GM19025 (cell line): ENCODE measurements at regions not wholly inside any gene's neighbourhood (a gene's known extent, or its start where the extent isn't known, plus 50 kb on each side); places are given as distances from the start of the nearest gene placed in this dataset.
"Not testable (repeated sequence)": the region's sequence is repeated elsewhere in the genome, so short reads cannot be mapped to it uniquely, and the experiment has no call there.

Experiments used
- ATAC-seq: cut with Tn5 transposase; IDR thresholded peaks from one replicate; pipeline ENCODE4 v1.9.1; 2021; ENCODE audit warnings: mild to moderate bottlenecking, low read depth, moderate library complexity; ENCODE audit not compliant: unreplicated experiment

GRCh38 chr7:152594801-152595200, 81.1 kb downstream of the XRCC2 start:
- no peak for ATAC-seq

- no peak for ATAC-seq
Observed at GRCh38 chr7:152591976-152592375, 84.0 kb downstream of the XRCC2 start.

DNA sequence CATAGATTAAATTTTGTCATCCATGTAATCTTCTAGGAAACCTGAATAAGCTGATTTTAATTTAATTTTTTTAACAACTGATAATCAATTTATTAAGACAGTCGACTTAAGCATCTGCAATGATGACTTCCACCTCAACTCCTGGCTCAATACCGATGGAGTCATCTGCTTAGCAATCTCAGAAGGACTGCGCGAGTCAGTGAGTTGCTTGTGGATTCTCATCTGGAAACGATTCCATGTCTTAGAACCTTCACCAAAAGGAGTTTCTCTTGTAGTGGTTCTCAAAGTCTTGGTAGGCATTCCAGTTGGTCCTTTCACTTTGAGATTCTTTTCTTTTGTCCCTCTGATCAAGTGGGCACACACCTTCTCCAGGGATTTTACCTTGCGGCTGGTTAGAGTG, 85.5 kb downstream of the XRCC2 start:
- no peak for ATAC-seq

- not testable (repeated sequence) for ATAC-seq
Observed at GRCh38 chr7:152589821-152590220, 86.1 kb downstream of the XRCC2 start.

DNA sequence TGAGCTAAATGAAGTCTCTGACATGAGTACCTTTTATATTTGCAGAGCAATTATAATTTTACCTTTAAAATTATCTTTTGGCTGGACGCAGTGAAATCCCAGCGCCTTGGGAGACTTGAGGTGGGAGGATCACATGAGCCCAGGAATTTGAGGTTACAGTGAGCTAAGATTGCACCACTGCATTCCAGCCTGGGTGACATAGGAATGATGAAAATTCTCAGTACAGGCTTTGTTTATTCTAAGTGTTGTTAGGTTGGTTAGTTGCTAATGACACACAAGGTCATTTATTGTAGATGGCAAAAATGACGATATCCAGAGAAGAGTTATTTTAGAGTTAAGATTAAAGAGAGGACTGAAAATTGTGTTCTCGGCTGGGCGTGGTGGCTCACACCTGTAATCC, 87.6 kb downstream of the XRCC2 start:
- no peak for ATAC-seq

GRCh38 chr7:152587366-152587765, 88.6 kb downstream of the XRCC2 start:
- no peak for ATAC-seq

GRCh38 chr7:152583006-152583405, 92.9 kb downstream of the XRCC2 start:
- no peak for ATAC-seq

DNA sequence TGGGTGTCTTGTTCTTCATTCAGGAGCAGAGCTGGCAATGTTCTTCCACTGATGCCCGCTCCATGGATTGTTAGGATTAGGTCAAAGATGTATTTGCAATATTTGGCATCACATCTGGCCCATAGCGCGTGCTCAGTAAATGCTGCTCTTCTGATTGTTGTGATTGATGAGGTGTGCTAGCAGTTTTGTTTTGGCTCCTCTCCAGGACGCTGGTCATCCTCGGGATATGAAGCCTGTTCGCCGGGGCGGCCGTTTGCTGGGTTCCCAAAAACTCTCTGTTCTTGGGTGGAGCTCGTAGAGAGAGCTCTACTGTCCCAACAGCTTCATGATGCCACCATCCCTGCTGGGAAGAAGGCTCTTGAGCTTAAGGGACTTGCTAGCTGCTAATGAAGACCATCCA, 96.9 kb downstream of the XRCC2 start:
- no peak for ATAC-seq

GRCh38 chr7:152577339-152577738, 98.6 kb downstream of the XRCC2 start:
- ATAC-seq: no peak

DNA sequence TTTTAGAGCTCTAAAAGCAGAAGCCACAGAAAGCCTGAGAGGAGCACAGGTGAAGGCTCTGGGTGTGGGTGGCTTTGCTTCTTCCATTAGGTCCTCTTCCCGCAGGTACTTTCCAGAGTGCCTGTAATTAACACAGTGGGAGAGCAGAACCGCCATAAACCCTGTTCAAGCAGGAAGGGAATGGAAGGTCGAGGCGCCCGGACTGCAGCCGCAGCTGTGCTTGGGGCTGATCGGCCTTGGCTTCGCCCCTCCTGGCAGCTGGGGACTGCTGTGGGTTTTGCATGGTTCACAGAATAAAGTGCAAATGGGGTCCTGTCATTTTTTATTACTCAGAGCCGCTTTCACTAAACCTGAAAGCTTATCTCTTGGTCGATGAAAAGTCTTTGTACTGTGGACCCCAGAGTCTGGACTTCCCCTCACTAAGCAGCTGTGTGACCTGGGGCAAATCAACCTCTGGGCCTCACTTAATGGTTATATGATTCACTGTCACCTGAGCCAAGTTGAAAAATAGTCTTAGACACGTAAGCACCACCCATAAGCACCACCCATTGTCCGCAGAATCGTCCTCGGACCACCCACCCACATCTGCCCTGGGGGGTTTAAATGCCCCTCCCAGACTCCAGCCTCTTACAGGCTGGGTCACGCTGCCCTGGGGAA, 100.9 kb downstream of the XRCC2 start:
- ATAC-seq: peak; percentile 76

GRCh38 chr7:152573186-152573585, 102.8 kb downstream of the XRCC2 start:
- not testable (repeated sequence) for ATAC-seq

DNA sequence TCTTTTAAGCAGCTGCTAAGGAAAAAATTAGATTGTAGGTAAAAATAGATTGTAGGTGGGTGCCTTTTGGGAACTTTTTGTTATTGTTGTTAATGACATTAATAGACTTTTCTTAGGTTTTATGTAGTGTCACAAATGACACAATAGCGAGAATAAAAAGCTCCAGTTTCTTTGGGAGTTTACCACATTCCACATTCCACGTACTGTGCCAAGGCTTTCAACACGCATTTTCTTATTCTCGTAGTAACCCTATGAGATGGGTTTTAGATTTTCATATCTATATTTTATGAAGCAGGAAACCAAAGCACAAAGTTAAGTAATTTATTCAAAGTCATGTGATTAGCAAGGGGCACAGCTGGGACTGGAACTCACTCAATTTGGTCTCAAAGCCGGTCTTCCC, 103.8 kb downstream of the XRCC2 start:
- no peak for ATAC-seq

- ATAC-seq: no peak
Observed at GRCh38 chr7:152571068-152571467, 104.9 kb downstream of the XRCC2 start.

DNA sequence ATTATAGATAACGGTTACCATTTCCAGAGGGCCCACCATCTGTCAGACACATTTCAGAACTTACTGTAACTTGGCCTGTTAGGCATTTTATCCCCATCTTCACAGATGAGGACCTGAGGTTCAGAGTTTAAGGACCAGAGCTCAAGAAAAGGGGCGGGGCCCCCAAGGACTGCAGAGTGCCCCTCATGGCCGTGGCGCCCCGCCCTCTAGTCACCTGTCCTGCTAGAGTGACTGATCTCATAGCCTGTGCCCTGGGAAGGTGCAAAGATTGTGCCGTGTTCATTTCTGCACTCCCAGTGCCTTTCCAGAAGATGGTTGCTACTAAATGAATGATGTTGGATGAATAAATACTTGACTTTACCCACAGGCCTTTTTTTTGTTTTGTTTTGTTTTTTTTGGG, 107.0 kb downstream of the XRCC2 start:
- ATAC-seq: no peak

GRCh38 chr7:152565731-152566130, 110.2 kb downstream of the XRCC2 start:
- no peak for ATAC-seq

DNA sequence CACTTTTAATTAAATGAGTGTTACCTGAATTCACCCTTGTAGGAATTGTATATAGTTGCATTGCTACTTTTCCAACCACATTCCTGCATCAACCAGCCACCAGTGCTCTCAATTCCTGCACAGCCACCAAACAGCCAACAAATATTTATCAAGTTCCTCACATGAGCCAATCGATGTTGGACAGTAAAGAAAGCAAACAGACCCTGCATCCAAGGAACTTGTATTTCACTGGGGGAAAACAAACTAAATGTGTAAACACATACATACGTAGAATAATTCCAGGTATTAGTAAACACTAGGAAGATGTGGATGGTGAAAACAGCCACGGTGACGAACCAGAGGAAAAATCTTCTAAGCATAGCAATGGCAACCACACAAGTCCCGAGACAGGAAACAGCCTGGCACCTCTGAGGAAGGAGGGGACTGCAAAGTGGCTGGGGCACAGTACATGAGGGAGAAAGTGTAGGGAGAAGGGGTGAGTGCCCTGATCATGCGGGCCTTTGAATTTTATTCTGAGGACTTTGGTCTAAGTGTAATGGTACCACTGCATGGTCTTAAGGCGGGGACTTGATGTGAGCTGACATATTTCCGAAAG, 111.2 kb downstream of the XRCC2 start:
- no peak for ATAC-seq

DNA sequence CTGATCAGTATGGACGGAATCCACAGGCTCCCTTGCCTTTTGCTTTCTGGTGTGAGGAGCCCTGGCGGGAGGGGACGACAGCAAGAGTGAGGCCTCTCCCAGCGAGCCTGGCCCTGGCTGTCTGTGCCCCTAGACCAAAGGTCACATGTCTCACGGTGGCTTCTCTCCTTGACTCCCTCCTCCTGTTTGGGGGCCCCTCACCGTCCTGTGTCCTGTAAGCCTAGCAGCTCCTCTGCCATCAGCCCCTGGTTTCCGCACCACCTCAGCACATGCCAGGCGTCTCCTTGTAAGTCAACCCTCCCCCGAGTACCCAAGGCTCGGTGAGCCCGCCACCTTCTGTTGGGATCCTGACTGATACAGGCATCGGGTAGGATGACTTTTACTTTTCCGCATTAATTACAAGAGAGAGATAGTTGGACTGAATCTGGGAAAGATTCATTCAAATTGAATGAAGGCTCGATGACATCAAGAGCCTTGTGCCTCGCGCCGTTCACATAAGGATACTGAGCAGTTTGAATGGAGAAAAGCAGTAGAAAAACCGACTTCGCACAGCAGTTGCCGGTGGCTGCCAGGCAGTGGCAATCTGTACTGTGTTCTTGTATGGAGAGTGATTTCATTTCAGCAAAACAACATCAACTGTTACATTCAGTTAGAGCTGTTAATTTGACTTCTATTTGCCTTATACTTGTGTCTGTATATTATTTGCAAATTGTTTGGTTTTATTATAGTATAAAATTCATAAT, 119.8 kb downstream of the XRCC2 start:
- ATAC-seq: no peak

GRCh38 chr7:152553671-152554317, 118.0 kb upstream of the KMT2C start:
- no peak for ATAC-seq

- no peak for ATAC-seq
Observed at GRCh38 chr7:152551304-152552036, 115.7 kb upstream of the KMT2C start.

DNA sequence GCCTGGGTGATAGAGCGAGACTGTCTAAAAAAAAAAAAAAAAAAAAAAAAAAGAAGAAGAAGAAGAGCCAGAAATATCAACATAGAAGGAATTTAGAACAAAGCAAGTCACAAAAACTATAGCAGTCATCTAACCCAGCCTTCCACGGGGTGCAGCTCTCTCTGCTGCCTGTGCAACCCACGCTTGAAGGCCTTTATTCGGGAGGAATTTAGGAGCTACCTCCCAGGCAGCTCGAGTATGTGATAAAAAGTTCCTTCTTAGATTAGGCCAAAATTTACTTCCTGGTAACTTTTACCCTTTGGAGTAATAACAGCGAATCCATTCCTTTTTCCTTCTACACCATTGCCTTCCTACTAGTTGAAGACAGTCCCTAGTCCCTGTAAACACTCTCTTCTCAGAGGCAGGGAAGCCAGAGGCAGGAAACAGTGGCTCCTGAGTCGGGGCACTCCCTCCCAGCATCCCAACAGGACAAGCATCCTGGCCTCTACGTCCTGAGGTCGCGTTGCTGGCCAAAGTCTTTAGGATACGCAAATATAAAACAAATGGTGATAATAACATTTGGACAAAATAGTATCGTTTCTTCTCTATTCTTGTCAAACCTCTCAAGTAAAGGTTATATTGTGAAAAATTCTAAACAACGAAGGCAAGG, 109.3 kb upstream of the KMT2C start:
- no peak for ATAC-seq
